ENCODE measurements at regions not wholly inside any gene's neighbourhood (a gene's known extent, or its start where the extent isn't known, plus 50 kb on each side); places are given as distances from the start of the nearest gene placed in this dataset.

DNA sequence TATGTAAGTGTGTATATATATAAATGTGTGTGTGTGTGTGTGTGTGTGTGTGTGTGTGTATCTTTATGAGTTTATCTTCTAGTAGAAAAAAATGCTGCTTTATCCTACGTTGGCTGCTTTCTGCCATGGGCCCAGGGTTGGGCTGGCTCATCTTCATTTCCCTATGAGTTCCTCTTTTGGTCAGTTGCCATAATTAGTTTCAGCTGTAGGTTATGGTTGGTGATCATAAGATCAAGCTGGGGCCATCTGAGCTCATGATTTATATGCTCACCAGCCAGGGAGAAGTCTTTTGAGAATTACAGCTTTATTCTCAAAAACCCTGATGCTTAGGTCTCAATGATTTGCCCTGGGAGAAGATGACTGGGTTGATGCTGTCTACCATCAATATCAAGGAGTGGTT, 775.8 kb upstream of the ARPP21 start:
- H3K27ac ChIP-seq (ENCODE audit: control insufficient read depth, insufficient read depth): no peak overlapping the region
- in situ Hi-C loops (cut with MboI) (no loop called here), intact Hi-C loops (cut with micrococcal nuclease; ENCODE audit: unreplicated experiment) (no loop called here)
- no peaks in the 10 kb centered on the region for H3K79me2 ChIP-seq (ENCODE audit: control insufficient read depth, insufficient read depth, low read length)
- ATAC-seq (no peak; the same call in 2 of the 3 replicates), DNase-seq (ENCODE audit: low read depth, low spot score) (no peak), FAIRE-seq (no peak)
- H3K9ac ChIP-seq (ENCODE audit: control insufficient read depth, insufficient read depth, low read length): no peak overlapping the region
- SMC1A ChIA-PET (ENCODE audit: uncharacterized antibody, unreplicated experiment): no interaction called here
- no TSS peak for BruUV-seq (replicated peaks)
- no peaks in the 10 kb centered on the region for H3K36me3 ChIP-seq (ENCODE audit: control insufficient read depth in 2 of 2, insufficient read depth in 2 of 2, low read length in 1 of 2)
- no peaks in the 10 kb centered on the region for H3K27me3 ChIP-seq (replicated peaks in 1 of 2; ENCODE audit: control insufficient read depth in 2 of 2, insufficient read depth in 2 of 2, low read length in 1 of 2)
- no peak for TF ChIP-seq FOXM1 (IDR thresholded peaks at IDR 0.05; ENCODE audit: low read depth, low read length)
- no peak for TF ChIP-seq TCF3 (IDR thresholded peaks at IDR 0.05; ENCODE audit: borderline replicate concordance, insufficient read depth, low read depth, low read length)
- TF ChIP-seq NR2C2 (IDR thresholded peaks at IDR 0.05; ENCODE audit: borderline replicate concordance, control insufficient read depth, insufficient read length, low read depth): no peak
- TF ChIP-seq, protein P1, sequence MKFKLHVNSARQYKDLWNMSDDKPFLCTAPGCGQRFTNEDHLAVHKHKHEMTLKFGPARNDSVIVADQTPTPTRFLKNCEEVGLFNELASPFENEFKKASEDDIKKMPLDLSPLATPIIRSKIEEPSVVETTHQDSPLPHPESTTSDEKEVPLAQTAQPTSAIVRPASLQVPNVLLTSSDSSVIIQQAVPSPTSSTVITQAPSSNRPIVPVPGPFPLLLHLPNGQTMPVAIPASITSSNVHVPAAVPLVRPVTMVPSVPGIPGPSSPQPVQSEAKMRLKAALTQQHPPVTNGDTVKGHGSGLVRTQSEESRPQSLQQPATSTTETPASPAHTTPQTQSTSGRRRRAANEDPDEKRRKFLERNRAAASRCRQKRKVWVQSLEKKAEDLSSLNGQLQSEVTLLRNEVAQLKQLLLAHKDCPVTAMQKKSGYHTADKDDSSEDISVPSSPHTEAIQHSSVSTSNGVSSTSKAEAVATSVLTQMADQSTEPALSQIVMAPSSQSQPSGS (IDR thresholded peaks at IDR 0.05; ENCODE audit: low read length): no peak
- TF ChIP-seq CREM (IDR thresholded peaks at IDR 0.05; ENCODE audit: low read depth): no peak
- TF ChIP-seq, protein P2, sequence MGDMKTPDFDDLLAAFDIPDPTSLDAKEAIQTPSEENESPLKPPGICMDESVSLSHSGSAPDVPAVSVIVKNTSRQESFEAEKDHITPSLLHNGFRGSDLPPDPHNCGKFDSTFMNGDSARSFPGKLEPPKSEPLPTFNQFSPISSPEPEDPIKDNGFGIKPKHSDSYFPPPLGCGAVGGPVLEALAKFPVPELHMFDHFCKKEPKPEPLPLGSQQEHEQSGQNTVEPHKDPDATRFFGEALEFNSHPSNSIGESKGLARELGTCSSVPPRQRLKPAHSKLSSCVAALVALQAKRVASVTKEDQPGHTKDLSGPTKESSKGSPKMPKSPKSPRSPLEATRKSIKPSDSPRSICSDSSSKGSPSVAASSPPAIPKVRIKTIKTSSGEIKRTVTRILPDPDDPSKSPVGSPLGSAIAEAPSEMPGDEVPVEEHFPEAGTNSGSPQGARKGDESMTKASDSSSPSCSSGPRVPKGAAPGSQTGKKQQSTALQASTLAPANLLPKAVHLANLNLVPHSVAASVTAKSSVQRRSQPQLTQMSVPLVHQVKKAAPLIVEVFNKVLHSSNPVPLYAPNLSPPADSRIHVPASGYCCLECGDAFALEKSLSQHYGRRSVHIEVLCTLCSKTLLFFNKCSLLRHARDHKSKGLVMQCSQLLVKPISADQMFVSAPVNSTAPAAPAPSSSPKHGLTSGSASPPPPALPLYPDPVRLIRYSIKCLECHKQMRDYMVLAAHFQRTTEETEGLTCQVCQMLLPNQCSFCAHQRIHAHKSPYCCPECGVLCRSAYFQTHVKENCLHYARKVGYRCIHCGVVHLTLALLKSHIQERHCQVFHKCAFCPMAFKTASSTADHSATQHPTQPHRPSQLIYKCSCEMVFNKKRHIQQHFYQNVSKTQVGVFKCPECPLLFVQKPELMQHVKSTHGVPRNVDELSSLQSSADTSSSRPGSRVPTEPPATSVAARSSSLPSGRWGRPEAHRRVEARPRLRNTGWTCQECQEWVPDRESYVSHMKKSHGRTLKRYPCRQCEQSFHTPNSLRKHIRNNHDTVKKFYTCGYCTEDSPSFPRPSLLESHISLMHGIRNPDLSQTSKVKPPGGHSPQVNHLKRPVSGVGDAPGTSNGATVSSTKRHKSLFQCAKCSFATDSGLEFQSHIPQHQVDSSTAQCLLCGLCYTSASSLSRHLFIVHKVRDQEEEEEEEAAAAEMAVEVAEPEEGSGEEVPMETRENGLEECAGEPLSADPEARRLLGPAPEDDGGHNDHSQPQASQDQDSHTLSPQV (IDR thresholded peaks at IDR 0.05): no peak
- TF ChIP-seq, protein P3, sequence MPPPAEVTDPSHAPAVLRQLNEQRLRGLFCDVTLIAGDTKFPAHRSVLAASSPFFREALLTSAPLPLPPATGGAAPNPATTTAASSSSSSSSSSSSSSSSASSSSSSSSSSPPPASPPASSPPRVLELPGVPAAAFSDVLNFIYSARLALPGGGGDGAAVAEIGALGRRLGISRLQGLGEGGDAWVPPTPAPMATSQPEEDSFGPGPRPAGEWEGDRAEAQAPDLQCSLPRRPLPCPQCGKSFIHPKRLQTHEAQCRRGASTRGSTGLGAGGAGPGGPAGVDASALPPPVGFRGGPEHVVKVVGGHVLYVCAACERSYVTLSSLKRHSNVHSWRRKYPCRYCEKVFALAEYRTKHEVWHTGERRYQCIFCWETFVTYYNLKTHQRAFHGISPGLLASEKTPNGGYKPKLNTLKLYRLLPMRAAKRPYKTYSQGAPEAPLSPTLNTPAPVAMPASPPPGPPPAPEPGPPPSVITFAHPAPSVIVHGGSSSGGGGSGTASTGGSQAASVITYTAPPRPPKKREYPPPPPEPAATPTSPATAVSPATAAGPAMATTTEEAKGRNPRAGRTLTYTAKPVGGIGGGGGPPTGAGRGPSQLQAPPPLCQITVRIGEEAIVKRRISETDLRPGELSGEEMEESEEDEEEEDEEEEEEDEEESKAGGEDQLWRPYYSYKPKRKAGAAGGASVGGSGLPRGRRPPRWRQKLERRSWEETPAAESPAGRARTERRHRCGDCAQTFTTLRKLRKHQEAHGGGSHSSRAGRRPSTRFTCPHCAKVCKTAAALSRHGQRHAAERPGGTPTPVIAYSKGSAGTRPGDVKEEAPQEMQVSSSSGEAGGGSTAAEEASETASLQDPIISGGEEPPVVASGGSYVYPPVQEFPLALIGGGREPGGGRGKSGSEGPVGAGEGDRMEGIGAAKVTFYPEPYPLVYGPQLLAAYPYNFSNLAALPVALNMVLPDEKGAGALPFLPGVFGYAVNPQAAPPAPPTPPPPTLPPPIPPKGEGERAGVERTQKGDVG (CRISPR knock-in tag; IDR thresholded peaks at IDR 0.05): no peak
- no peak for TF ChIP-seq TCF7 (IDR thresholded peaks at IDR 0.05; ENCODE audit: borderline replicate concordance)
- no peak for TF ChIP-seq MXI1 (IDR thresholded peaks at IDR 0.05; ENCODE audit: low read depth, low read length)
- no peaks in the 10 kb centered on the region for H3K4me1 ChIP-seq (ENCODE audit: control insufficient read depth, insufficient read depth, low read length)
- no peaks in the 10 kb centered on the region for H3K9me3 ChIP-seq (replicated peaks; ENCODE audit: control insufficient read depth, insufficient read depth, low read length)
- H3K4me2 ChIP-seq (ENCODE audit: control insufficient read depth, insufficient read depth): no peak overlapping the region
- POLR2A ChIA-PET: no interaction called here
- CTCF ChIA-PET: no interaction called here
- H4K20me1 ChIP-seq (ENCODE audit: control insufficient read depth, insufficient read depth): no peaks in the 10 kb centered on the region
- no peak overlapping the region for H3K4me3 ChIP-seq
- WGBS (ENCODE audit: insufficient coverage, insufficient replicate concordance, low lambda C conversion rate, missing lambda C conversion rate): 9% methylated on average over 1 of the region's 1 CpG
- no peak overlapping the region for H2AFZ ChIP-seq (ENCODE audit: control insufficient read depth, low read depth, low read length)
- RAD21 ChIA-PET (ENCODE audit: unreplicated experiment): no interaction called here
